HepG2 (cell line): ENCODE measurements at regions not wholly inside any gene's neighbourhood (a gene's known extent, or its start where the extent isn't known, plus 50 kb on each side); places are given as distances from the start of the nearest gene placed in this dataset.

Experiments
- ATAC-seq: fragments of 200-7000 bp; cut with Tn5 transposase; 3 replicates; pipeline ENCODE4 v1.9.1; 2020; ENCODE audit warnings: mild to moderate bottlenecking, moderate library complexity
- BruUV-seq: library from RNA; stranded (reverse); fragments of 400-500 nt; replicated peaks from 2 replicates; lab custom pipeline; 2021; lab: Mats Ljungman, UMichigan
- CTCF ChIA-PET: fragments of 300-600 bp; formaldehyde crosslinking; extraction: SDS; loops from one replicate; lab custom pipeline; 2021; ENCODE audit warnings: low total read pairs, inconsistent platforms, low intra/inter-chr PET ratio; lab: Yijun Ruan, JAX
- POLR2A ChIA-PET: fragments of 350-600 bp; sonication (Branson Sonifier 250); formaldehyde crosslinking; loops from one replicate; lab custom pipeline; 2020; ENCODE audit warnings: antibody characterized with exemption, inconsistent platforms; lab: Yijun Ruan, JAX
- DNase-seq: peaks from one replicate; pipeline ENCODE4 v3.0.0-alpha.2; 2015; ENCODE audit warnings: low spot score
- FAIRE-seq: peaks from 3 replicates; lab custom pipeline; 2011; peaks lifted over from hg19 to GRCh38; lab: Jason Lieb, UNC
- H2AFZ ChIP-seq: one replicate; pipeline ENCODE4 v1.6.1; 2011; ENCODE audit warnings: low read length, inconsistent platforms
- H3K27ac ChIP-seq: fragments of 300-600 bp; 3 replicates; pipeline ENCODE4 v1.8.0; 2011; ENCODE audit warnings: mixed run types, mild to moderate bottlenecking, mixed read lengths, low read length, inconsistent platforms; ENCODE audit not compliant: insufficient read depth; ENCODE audit errors: extremely low read length
- H3K27me3 ChIP-seq, 2 experiments: fragments of 200-600 bp in 1 of 2; 2 replicates in 1 of 2; 3 replicates in 1 of 2; pipeline versions ENCODE4 v1.6.0 to v1.8.0; 2011; ENCODE audit warnings: low read length in 2 of 2, mild to moderate bottlenecking in 2 of 2, moderate library complexity in 2 of 2, inconsistent platforms in 1 of 2; ENCODE audit not compliant: insufficient read depth in 2 of 2, control insufficient read depth in 1 of 2
- H3K36me3 ChIP-seq, 2 experiments: fragments of 200-600 bp in 1 of 2; replicated peaks in 1 of 2; 2 replicates in 1 of 2; 3 replicates in 1 of 2; pipeline versions ENCODE4 v1.5.1 to v1.8.0; 2011; ENCODE audit warnings: low read length in 2 of 2, inconsistent platforms in 1 of 2; ENCODE audit not compliant: insufficient read depth in 2 of 2, control insufficient read depth in 1 of 2
- H3K4me1 ChIP-seq: 2 replicates; pipeline ENCODE4 v1.5.1; 2012; ENCODE audit warnings: low read length, inconsistent platforms; ENCODE audit not compliant: insufficient read depth
- H3K4me2 ChIP-seq: 2 replicates; pipeline ENCODE4 v1.6.0; 2011; ENCODE audit warnings: low read depth, low read length, inconsistent platforms
- H3K4me3 ChIP-seq, 3 experiments: fragments of 200-600 bp in 1 of 3; sonication (generic), shearing (Covaris generic) in 1 of 3; replicated peaks in 1 of 3; 2 replicates each; pipeline ENCODE4 v1.5.1; 2011 to 2016; ENCODE audit warnings: low read length in 3 of 3, inconsistent platforms in 2 of 3, low read depth in 2 of 3, mild to moderate bottlenecking in 2 of 3, control low read depth in 1 of 3, mixed read lengths in 1 of 3; ENCODE audit not compliant: insufficient read depth in 1 of 3
- H3K79me2 ChIP-seq: one replicate; pipeline ENCODE4 v1.6.1; 2011; ENCODE audit warnings: low read length, inconsistent platforms; ENCODE audit not compliant: insufficient read depth
- H3K9ac ChIP-seq: 2 replicates; pipeline ENCODE4 v1.6.0; 2011; ENCODE audit warnings: mild to moderate bottlenecking, low read depth, low read length, inconsistent platforms; ENCODE audit not compliant: insufficient read depth
- H3K9me3 ChIP-seq: 2 replicates; pipeline ENCODE4 v1.5.1; 2012; ENCODE audit warnings: mild to moderate bottlenecking, low read length
- H4K20me1 ChIP-seq: 2 replicates; pipeline ENCODE4 v1.6.0; 2011; ENCODE audit warnings: inconsistent platforms, mild to moderate bottlenecking, low read length, moderate library complexity; ENCODE audit not compliant: insufficient read depth
- NPAS2 ChIP-seq: sonication (generic); formaldehyde crosslinking; IDR thresholded peaks from 2 replicates; pipeline ENCODE4 v1.8.0; 2022; ENCODE audit warnings: mild to moderate bottlenecking, missing genetic modification reagents, borderline replicate concordance
- ZBTB42 ChIP-seq: sonication (generic); formaldehyde crosslinking; IDR thresholded peaks from 2 replicates; pipeline ENCODE4 v1.5.0; 2020; ENCODE audit warnings: mild to moderate bottlenecking, missing genetic modification reagents
- ZNF121 ChIP-seq: sonication (generic); formaldehyde crosslinking; IDR thresholded peaks from 2 replicates; pipeline ENCODE4 v1.5.0; 2020; ENCODE audit warnings: mild to moderate bottlenecking, missing genetic modification reagents
- ZNF704 ChIP-seq: sonication (generic); formaldehyde crosslinking; IDR thresholded peaks from 2 replicates; pipeline ENCODE4 v1.8.1; 2023; ENCODE audit warnings: mild to moderate bottlenecking, inconsistent platforms, moderate library complexity, missing genetic modification reagents, borderline replicate concordance
- WGBS: methylation state at CpG from one replicate; pipeline ENCODE4 v1.1.6; 2017; ENCODE audit warnings: low lambda C conversion rate; 5-methylcytosine and 5-hydroxymethylcytosine counted together
- in situ Hi-C: cut with HindIII; loops from 2 replicates; pipeline ENCODE4 v1.10.0; 2017; ENCODE audit warnings: low pct_unique_long_range_greater_than_20kb; ENCODE audit not compliant: extremely low pct_ligation_motif_present
- intact Hi-C: fragments of 100-400 bp; cut with micrococcal nuclease; formaldehyde crosslinking; loops from one replicate; pipeline ENCODE4 v1.10.0; 2022; ENCODE audit not compliant: unreplicated experiment
- TF ChIP-seq, protein P1 (sequence below): sonication (generic); formaldehyde crosslinking; IDR thresholded peaks from 2 replicates; pipeline ENCODE4 v1.8.0; 2022; ENCODE audit warnings: mild to moderate bottlenecking, missing genetic modification reagents; ENCODE audit not compliant: insufficient replicate concordance

GRCh38 chr2:211068108-211068780 lies 511.8 kb downstream of the CPS1 start:
- ChIA-PET POLR2A (no interaction called here), CTCF (no interaction called here)

More at GRCh38 chr2:211068108-211068780, 511.8 kb downstream of the CPS1 start:
- TF ChIP-seq, protein P1, sequence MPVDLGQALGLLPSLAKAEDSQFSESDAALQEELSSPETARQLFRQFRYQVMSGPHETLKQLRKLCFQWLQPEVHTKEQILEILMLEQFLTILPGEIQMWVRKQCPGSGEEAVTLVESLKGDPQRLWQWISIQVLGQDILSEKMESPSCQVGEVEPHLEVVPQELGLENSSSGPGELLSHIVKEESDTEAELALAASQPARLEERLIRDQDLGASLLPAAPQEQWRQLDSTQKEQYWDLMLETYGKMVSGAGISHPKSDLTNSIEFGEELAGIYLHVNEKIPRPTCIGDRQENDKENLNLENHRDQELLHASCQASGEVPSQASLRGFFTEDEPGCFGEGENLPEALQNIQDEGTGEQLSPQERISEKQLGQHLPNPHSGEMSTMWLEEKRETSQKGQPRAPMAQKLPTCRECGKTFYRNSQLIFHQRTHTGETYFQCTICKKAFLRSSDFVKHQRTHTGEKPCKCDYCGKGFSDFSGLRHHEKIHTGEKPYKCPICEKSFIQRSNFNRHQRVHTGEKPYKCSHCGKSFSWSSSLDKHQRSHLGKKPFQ (CRISPR knock-in tag), result no peak
- TF ChIP-seq ZNF121 (no peak), ZNF704 (CRISPR knock-in tag) (no peak), NPAS2 (no peak), ZBTB42 (CRISPR knock-in tag) (no peak)
- intact Hi-C loops, result no loop called here
- no peak for FAIRE-seq
- no peak overlapping the region for H3K27ac ChIP-seq
- 10% methylated on average over 6 of the region's 6 CpGs for whole genome bisulfite sequencing
- no peaks in the 10 kb centered on the region for H3K9me3 ChIP-seq
- DNase-seq, result no peak
- H3K9ac ChIP-seq, result no peak overlapping the region
- no peak overlapping the region for H3K4me2 ChIP-seq
- BruUV-seq, result no TSS peak
- no peaks in the 10 kb centered on the region for H3K4me1 ChIP-seq
- no peaks in the 10 kb centered on the region for H3K79me2 ChIP-seq
- no peaks in the 10 kb centered on the region for H4K20me1 ChIP-seq
- H2AFZ ChIP-seq, result peak overlapping the region; percentile 10
- in situ Hi-C loops, result no loop called here
- H3K36me3 ChIP-seq, result no peaks in the 10 kb centered on the region
- no peak for ATAC-seq
- H3K27me3 ChIP-seq, result no peaks in the 10 kb centered on the region
- no peak overlapping the region for H3K4me3 ChIP-seq
